ENCODE measurements at regions not wholly inside any gene's neighbourhood (a gene's known extent, or its start where the extent isn't known, plus 50 kb on each side); places are given as distances from the start of the nearest gene placed in this dataset.
A peak's percentile ranks its signal among the peaks of the same experiment; 100 is the strongest.
"Not testable (repeated sequence)": the region's sequence is repeated elsewhere in the genome, so short reads cannot be mapped to it uniquely, and the experiment has no call there.

DNA sequence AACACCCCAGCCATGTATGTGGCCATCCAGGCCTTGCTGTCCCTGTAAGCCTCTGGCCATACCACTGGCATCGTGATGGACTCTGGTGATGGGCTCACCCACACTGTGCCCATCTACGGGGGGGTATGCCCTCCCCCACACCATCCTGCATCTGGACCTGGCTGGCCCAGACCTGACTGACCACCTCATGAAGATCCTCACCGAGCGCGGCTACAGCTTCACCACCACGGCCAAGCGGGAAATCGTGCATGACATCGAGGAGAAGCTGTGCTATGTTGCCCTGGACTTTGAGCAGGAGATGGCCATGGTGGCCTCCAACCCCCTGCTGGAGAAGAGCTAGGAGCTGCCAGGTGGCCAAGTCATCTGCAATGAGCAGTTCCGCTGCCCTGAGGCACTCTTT lies 80.4 kb upstream of the ZCCHC2 start:
- no peak for ATAC-seq

DNA sequence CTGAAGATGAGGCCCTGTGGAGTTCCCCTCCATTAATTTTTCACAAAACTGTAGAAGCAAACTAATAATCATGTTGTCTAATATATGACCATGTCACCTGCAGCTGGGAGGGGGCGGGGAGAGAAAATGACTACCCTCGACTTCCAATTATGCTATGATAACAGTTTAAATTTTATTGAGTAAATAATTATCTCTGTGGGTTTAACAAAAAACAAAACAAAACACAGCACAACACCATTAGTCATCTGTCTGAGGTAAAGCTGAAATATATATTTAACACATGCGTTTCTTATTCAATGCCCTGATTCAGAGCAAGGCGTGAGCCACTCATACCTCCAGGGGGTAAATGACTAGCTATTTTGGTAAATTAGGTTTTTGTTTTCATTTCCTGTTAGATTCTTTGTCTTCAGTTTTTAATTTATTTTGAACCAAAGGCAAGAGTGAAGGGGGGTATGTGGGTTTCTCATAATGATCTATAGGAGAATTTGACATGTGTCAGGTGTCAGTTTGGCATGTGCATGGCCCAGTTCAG lies 77.4 kb upstream of the ZCCHC2 start:
- no peak for ATAC-seq

DNA sequence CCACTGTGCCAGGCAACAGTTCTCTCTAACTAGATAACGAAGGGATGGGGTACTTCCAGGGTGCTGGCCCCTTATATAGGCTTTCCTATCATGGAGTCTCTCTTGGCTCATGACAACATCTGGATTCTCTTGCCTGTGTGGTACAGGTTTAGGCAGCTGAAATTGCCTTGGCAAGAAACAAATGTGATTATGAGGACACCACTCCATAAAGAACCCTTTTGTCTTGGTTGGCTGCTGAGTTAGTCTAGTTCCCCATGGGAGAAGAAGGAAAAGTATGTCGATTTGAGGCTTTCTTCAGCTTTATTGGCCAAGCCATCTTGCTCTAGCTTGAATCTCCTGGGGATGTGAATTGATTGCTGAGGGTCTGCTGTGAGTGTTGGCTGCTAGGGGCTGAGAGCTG lies 76.3 kb upstream of the ZCCHC2 start:
- ATAC-seq = no peak

DNA sequence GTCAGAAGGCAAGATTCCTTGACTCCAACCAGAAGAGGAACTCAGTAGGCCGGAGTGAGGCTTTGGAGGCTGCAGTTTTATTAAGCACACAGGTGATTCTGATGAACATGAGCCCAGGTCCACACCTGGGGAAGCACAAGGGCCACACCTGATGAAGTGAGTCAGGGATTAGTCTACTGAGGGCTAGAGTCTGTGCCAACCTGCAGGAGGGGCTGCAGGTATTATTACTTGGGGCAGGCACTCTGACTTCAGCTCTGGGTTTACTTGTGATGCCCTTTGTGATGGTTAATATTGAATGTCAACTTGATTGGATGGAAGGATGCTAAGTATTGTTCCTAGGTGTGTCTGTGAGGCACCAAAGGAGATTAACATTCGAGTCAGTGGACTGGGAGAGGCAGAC lies 75.2 kb upstream of the ZCCHC2 start:
- no peak for ATAC-seq

DNA sequence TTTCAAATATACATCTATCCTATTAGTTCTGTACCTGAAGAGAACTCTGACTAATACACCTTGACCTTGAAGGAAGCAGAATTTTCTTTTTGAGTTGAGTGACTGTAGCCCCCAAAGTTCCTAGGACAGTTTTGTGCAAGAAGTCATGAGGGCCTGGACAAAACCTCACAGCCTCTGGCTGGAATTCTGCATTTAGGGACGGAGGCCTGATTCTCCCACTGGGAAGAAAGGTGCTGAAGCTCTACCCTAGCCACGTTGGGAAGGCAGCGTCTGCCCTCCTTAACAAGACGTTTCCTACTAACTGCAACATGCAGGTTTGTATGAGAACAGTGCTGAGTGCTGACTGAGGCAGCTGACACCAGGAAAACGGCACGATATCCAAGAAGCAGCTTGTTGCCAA lies 74.4 kb upstream of the ZCCHC2 start:
- ATAC-seq = no peak

DNA sequence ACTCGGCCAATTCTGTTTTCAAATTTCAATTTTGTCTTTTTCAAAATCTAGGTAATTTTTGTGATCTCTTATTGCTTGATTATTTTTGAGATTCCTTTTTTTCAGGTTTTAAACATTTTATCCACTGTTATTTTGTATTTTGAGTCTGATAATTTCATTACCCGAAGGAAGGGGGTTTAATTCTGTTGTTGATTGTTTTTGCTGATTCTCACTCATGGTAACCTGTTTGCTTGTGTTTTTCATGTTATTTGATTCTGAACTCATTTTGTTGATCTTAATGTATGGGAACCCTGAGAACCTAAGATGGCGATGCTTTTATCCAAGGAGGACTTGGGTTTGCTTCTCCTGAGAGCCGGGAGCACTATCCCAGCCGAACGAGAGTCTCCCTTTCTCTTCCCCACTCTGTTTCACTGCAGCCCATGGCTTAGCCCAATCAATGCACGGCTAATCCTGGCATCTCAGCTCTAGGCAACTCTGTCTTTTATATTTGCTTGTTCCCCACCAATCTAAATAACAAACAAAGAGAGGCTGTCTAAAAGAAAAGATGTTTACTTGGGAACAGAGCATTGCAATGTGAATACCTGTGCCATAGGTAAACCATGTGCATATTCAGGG lies 73.2 kb upstream of the ZCCHC2 start:
- no peak for ATAC-seq

DNA sequence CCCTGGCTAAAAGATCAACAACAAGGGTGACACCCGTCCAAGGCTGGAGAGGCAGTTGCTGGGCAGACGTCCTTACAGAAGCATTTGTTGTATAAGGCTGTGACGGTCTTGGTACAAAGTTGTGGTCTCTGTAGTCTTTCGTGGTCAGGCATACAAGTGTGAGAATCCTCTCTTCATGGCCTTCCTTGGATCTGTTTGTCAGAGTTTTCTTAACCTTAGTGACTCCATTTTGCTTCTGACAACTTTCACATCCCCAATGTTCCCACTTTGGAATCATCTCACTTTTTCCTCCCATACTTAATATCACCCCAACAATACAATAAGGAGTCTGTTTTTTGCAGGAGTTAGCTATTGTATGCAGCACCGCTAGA lies 72.7 kb upstream of the ZCCHC2 start:
- ATAC-seq = no peak

DNA sequence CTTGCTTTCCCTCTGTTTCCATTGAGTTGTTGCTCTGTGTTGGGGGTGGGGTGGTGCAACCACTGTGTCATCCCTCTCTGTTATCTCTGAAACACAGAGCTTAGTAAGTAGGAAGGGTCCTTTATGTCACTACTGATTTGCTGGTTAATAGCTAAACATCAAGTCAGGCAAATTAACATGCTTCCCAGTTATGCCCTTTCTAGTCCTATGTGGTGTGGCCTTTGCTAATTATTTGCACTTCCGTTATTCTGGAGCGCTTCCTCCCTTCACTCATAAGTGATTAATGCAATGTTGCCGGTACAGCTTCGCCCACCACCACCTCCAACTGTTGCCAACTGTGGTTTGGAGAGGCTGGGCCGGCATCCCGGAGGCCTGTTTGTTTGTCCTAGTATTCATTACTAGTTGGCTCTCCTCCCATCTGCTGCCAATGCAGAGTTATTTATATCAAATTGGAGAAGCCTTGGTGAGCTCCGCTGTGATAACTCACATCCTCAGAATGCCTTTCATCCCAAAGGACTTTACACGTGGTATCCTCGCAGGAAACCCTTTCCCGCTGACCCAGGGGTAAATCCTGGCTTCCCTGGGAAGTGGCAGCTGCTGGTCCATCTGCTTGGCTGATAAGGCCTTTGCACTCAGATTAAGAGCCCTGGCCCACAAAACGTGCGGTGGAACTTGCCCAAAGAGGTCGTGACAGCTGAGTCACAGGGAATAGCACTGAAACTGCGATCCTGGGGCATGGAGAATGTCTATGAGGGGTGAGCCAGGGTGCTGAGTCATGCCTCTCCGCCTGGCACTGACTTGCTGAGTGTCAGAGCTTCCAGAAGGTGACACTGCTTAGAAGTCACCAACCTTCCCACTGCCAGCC lies 72.0 kb upstream of the ZCCHC2 start:
- peak; percentile 85 for ATAC-seq

DNA sequence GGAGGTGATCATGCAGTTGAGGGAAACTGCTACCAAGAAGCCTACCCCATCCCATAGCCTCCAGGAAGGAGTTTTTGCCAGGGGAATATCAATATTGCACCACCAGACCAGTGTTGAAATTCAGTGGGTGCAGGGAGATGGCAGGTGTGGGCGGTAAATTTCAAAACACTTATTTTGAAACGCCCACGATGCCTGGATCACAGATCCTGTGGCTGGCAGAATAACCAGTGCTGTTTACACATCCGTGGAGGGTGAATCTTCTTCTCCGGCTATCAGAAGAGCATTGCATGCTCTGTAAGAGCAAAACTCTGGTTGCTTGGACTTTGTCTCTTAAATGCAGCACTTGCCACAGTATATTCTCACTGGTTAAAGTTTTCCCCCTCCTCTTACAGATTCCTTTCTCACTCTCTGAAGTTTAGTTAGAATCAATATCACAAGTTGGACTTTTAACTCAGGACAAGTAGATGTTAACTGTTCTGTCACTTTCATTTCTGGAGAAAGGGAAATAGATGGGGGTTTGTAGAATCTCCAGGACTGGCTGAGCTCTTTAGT lies 70.5 kb upstream of the ZCCHC2 start:
- ATAC-seq = no peak

DNA sequence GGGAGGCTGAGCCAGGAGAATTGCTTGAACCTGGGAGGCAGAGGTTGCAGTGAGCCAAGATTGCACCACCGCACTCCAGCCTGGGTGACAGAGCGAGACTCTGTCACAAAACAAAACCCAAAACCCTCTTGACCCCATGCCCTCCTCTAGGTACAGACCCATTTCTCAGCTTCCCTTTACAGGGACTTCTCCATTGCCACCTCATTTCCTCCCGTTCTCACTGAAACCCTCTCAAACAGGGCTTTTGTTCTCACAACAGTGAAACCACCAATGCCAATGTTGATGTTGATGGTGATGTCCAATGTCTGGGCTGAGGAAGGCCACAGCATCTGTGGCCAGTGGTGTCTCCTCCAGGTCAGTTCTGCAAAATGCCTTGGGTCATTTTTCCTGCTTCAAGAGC lies 69.0 kb upstream of the ZCCHC2 start:
- ATAC-seq = no peak

DNA sequence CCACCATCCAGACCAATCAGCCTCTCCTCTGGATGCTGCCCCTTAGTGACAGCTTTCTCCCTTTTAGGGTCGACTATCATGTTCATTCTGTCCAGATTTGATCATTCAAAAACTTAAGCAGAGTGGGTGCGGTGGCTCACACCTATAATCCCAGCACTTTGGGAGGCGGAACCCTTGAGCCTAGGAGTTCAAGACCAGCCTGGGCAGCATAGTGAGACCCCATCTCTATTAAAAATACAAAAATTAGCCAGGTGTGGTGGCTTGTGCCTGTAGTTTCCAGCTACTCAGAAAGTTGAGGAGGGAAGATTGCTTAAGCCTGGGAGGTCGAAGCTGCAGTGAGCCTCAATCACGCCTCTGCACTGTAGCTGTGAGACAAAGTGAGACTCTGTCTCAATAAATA lies 68.3 kb upstream of the ZCCHC2 start:
- no peak for ATAC-seq

DNA sequence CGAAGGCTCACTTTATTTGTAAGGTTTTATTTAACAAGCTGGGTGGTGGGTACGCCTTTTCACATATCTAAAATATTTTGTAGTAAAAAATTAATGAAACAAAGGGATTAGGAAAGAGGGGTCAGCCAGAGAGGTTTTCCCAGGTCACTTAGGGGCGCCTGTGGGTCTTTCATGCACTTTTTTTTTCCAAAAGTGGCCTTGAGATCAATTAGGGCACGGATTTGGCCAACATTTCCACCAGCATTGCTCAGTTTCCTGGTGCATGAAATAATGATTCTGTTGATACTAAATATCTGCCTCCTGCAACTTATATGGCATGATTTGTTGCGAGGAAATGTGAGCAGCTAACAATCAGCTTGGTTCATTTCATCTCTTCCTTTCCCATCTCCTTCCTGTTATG lies 67.6 kb upstream of the ZCCHC2 start:
- no peak for ATAC-seq

DNA sequence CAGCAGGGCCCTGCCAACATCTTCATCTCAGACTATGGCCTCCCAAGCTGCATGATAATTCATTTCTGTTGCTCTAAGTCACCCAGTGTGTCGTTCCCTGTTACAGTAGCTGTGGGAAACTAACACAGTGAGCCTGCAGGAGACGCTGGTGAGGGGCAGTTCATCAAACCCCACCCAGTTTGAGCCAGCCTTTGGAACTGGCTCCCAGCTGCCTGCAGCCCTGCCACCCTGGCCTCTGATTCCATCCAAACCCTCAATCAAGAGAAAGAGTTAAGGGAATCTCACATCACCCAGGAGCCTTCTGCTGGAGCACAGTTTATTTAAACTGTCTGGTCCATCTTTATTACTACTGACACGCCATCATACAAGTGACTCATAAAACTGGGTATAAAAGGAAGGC lies 64.9 kb upstream of the ZCCHC2 start:
- no peak for ATAC-seq

DNA sequence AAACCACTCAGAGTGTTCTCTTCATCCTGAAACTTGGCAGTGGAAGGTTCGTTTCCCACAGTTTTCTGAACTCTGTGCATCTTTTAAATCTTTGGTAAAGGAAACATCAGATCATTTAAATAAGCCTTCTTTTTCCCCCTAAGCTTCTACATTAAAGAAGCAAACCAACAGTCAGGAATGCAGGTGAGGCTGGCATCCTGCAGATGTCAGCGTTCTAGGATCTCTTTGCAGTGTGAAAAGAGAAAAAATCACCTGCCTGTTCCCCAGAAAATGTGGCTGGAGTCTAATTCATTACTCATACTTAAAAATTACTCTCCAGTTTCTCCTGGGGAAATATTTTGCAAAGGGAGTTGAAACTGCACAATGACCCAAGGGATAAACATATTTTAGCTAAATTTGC lies 64.5 kb upstream of the ZCCHC2 start:
- ATAC-seq = no peak

DNA sequence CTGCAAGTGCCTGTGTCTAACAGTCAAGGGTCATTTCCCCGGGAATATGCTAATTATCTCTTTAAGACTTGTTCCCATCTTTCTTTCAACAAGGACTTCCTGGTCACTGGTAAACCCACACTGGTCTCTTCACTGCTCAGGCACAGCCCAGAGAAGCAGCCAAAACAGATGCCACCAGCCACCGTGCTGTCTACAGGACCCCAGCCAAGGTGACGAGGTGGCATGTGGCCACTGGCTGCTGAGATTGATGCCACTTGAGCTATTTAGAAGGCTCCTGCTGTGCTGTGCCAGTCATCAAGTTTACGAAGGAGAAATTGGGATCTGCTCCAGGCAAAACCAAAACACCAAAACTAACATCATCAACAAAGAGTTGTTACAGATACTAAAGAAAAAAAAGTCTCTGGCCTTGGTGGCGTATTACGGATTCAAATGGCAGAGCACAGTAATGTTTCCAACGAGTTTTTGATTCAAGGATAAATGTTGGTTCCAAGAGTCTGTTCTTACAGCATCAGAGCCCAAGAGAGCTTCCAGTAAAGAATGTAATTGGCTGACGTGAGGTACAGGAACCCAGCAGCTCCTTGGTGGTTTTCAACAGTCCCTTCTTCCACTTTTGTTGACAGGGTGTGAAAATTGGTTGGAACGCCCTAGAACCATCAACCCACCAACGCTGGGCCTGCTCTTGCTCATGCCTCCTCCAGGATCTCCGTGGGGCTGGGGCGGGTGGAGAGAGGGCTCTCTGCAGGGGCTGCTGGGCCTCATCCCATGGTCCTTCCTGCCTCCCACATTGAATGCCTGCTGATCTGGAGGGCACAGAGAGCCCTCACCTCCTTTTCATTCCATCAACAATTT lies 63.7 kb upstream of the ZCCHC2 start:
- ATAC-seq = no peak

DNA sequence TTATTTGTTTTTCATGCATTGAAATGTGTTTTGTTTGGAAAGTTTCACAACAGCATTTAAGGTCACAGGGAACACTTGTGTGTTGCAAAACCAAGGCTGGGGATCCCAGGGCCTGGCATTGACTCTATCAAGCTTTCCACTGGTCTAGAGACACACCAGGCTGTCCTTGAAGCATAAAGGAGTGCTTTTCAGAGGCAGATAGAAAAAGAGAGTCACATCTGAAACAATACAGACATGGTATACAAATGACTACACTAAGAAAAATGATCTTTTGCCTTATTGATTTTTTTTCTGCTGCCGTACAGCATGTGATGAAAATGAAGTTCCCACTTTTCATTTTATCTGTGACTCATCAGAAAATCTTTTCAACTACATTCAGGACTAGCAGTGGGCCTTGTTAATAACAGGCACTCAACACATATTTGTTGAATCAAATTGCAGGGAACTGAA lies 61.9 kb upstream of the ZCCHC2 start:
- no peak for ATAC-seq

DNA sequence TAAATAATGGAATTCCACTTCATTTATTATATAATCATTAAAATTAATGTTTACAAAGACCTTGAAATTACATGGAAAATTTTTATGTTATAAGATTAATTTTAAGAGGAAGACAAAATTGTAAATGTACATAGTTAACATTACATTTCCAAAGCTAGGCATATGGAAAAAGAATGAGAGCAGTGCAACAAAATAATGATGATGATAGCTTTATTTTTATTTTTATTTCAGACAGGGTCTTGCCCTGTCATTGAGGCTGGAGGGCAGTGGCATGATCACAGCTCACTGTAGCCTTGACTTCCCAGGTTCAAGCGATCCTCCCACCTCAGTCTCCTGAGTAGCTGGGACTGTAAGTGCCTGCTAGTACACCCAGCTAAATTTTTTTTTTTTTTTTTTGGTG lies 61.2 kb upstream of the ZCCHC2 start:
- no peak for ATAC-seq

DNA sequence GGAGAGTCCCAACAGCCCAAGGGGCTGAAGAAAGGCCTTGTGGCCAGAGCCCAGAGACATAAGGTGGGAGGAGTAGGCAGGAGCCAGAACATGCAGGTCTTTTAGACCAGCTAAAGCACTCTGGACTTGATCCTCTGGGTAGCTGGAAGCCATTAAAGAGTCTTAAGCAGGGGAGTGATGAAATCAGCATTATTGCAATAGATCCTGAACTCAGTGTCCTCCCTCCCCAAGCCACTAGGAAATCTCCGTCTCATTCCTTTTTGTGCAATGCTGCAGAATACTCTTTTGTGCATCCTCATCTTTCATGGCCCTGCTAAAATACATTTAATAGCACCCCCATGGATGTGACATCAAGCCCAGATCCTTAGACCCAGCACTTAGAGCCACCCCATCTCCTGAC lies 58.6 kb upstream of the ZCCHC2 start:
- no peak for ATAC-seq

DNA sequence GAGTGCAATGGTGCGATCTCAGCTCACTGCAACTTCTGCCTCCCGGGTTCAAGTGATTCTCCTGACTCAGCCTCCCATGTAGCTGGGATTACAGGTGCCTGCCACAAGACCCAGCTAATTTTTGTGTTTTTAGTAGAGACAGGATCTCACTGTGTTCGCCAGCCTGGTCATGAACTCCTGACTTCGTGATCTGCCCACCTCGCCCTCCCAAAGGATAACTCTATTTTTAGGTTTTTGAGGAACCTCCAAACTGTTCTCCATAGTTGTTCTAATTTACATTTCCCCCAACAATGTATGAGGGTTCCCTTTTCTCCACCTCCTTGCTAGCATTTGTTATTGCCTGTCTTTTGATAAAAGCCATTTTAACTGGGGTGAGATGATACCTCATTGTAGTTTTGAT lies 53.7 kb upstream of the ZCCHC2 start:
- ATAC-seq = not testable (repeated sequence)

Data from esophagus mucosa (tissue), 1 donor.